Mucosa of stomach (tissue), 1 donor: ENCODE measurements at regions not wholly inside any gene's neighbourhood (a gene's known extent, or its start where the extent isn't known, plus 50 kb on each side); places are given as distances from the start of the nearest gene placed in this dataset.

Experiments used
- H3K27me3 ChIP-seq: one replicate; pipeline ENCODE4 v1.7.0; 2013; ENCODE audit warnings: mild to moderate bottlenecking, low read length; ENCODE audit not compliant: control insufficient read depth, insufficient read depth
- H3K36me3 ChIP-seq: one replicate; pipeline ENCODE4 v1.7.0; 2013; ENCODE audit warnings: low read length; ENCODE audit not compliant: control insufficient read depth, insufficient read depth
- H3K4me1 ChIP-seq: one replicate; pipeline ENCODE4 v1.7.0; 2013; ENCODE audit warnings: mild to moderate bottlenecking, low read length; ENCODE audit not compliant: control insufficient read depth, insufficient read depth
- H3K4me3 ChIP-seq: one replicate; pipeline ENCODE4 v1.7.0; 2013; ENCODE audit warnings: low read length
- H3K9ac ChIP-seq: one replicate; pipeline ENCODE4 v1.7.0; 2013; ENCODE audit warnings: mild to moderate bottlenecking, low read length, moderate library complexity
- H3K9me3 ChIP-seq: one replicate; pipeline ENCODE4 v1.7.0; 2013; ENCODE audit warnings: mild to moderate bottlenecking, low read length, moderate library complexity; ENCODE audit not compliant: control insufficient read depth
- donor health status: Pancreatic carcinoma.

DNA sequence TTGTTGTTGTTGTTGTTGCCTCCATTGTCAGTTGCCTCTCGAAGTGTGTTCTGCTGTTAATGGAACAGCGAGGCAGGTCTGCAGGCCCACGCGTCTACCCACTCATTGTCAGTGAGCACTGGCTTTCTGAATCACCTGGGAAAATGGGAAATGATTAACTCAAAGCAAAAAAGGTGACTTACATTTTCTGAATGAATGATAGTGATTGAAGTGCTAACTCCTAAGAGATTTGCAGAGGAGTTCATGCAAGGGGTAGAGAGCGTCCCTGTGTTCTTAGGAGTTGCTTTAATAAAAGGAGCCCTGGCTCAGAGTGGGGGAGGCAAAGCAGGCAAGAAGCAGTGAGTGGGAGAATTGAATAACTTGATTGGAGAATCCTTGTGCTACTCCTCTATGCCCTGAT is 177.6 kb downstream of the CAND1 start:
- no peaks in the 10 kb centered on the region for H3K9me3 ChIP-seq
- H3K9ac ChIP-seq, result no peak overlapping the region
- peaks cover 11% of the 10 kb centered on the region for H3K4me1 ChIP-seq
- H3K27me3 ChIP-seq, result no peaks in the 10 kb centered on the region
- no peak overlapping the region for H3K4me3 ChIP-seq
- no peaks in the 10 kb centered on the region for H3K36me3 ChIP-seq

DNA sequence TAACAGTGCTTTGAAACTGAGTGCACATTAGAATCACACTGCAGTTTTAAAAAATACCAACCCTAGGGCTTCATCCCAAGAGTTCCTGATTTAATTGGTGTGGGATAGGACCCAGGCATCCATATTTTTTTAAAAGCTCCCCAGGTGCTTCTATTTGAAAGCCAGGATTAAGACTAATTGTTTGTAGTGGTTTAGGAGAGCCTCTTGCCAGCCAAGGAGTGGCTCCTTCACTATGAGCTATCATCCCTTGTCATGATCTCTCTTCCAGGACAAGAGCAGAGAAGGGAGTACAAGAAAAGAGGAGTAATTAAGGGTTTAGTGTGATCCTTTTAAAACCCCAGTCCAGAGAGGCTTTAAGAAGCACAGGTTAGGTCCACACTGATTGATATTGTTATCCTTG is 178.0 kb downstream of the CAND1 start:
- Histone ChIP-seq H3K9ac (no peak overlapping the region), H3K4me3 (no peak overlapping the region), H3K4me1 (peaks cover 6% of the 10 kb centered on the region), H3K27me3 (no peaks in the 10 kb centered on the region), H3K36me3 (no peaks in the 10 kb centered on the region), H3K9me3 (no peaks in the 10 kb centered on the region)

DNA sequence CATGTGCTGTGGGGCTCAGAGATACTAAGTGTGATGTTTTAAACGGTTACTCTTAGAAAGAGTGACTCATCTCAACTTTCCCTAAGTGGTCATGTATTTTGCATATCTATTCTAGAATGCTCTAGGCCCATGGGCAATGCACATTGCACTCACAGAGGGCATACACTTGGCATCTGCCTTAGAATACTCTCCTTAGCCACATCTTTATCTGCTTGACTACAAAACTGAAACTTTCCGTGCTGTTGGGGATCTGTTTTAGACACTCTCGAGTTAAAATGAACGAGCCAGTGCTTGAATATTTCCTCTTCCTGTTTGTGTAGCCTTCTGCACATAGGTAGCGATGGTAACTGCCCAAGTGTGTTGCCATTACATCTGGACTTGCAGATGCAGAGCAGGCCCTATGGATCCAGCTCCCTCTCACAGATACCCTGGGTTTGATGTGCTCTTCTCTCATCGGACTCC is 180.5 kb downstream of the CAND1 start:
- Histone ChIP-seq H3K36me3 (no peaks in the 10 kb centered on the region), H3K9me3 (no peaks in the 10 kb centered on the region), H3K27me3 (no peaks in the 10 kb centered on the region), H3K4me1 (no peaks in the 10 kb centered on the region), H3K4me3 (no peak overlapping the region), H3K9ac (no peak overlapping the region)

GRCh38 chr12:67450441-67450840 is 181.3 kb downstream of the CAND1 start:
- Histone ChIP-seq H3K4me3 (no peak overlapping the region), H3K4me1 (no peaks in the 10 kb centered on the region), H3K9ac (no peak overlapping the region), H3K36me3 (no peaks in the 10 kb centered on the region), H3K27me3 (no peaks in the 10 kb centered on the region), H3K9me3 (no peaks in the 10 kb centered on the region)

DNA sequence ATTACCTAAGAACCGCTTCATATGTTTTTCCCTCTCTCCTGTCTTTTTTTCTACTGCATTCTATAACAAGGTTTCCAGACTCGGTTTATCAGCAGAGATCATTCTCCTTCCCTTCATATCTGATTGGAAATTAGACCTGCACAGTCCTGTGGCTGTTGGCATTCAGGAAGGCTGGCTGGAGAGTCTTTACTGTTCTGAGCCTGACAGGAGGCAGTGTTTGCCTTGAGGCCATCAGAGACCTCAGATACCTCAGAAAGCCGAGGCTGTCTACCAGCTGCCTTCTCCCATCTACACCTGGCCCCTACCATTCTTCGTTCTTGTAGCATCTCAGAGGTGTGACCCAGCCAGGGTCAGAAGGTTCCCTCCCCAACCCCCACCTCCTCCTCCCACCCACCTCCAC is 182.0 kb downstream of the CAND1 start:
- no peaks in the 10 kb centered on the region for H3K4me1 ChIP-seq
- H3K9me3 ChIP-seq, result no peaks in the 10 kb centered on the region
- no peaks in the 10 kb centered on the region for H3K27me3 ChIP-seq
- no peaks in the 10 kb centered on the region for H3K36me3 ChIP-seq
- H3K4me3 ChIP-seq, result no peak overlapping the region
- H3K9ac ChIP-seq, result no peak overlapping the region

DNA sequence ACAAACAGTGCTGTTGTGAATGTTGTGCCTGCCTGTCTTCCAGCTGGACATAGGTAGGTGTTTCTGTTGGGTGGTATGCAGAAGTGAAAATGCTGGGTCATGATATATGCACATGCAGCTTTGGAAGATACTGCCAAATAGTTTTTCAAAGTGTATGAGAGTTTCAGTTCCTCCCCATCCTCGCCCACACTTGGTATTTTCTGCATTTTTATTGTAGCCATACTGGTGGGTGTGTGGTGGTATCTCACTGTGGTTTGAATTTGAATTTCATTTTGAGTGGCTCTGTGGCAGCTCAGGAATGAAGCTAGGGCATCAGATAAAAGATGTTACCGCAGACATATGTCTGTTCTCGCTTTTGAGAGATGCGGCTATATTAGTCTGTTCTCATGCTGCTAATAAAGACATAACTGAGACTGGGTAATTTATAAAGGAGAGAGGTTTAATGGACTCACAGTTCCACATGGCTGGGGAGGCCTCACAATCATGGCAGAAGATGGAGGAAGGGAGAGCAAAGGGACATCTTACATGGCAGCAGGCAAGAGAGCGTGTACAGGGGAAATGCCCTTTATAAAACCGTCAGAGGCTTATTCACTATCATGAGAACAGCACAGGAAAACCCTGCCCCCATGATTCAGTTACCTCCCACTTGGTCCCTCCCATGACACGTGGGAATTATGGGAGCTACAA is 183.1 kb downstream of the CAND1 start:
- no peaks in the 10 kb centered on the region for H3K27me3 ChIP-seq
- H3K4me3 ChIP-seq, result no peak overlapping the region
- H3K9me3 ChIP-seq, result no peaks in the 10 kb centered on the region
- H3K9ac ChIP-seq, result no peak overlapping the region
- H3K4me1 ChIP-seq, result no peaks in the 10 kb centered on the region
- H3K36me3 ChIP-seq, result no peaks in the 10 kb centered on the region

DNA sequence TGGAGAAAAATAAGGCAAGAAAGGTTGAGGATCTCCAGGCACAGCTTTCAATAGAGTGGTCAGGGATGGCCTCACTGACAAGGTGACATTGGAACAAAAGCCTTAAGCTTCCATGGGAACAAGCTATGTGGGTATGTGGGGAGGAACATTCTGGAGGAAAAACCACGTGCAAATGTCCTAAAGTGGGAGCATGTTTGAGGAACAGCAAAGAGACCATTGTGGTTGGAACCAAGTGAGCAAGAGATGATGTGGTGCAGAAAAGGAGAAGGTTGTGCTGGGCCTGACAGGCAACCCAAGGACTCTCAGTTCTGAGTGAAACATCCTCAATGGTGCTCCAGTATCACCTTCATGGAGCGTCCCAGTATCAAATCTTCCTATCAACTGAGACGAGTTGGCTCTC is 184.0 kb downstream of the CAND1 start:
- H3K9ac ChIP-seq, result no peak overlapping the region
- no peaks in the 10 kb centered on the region for H3K27me3 ChIP-seq
- H3K4me3 ChIP-seq, result no peak overlapping the region
- H3K4me1 ChIP-seq, result no peaks in the 10 kb centered on the region
- no peaks in the 10 kb centered on the region for H3K9me3 ChIP-seq
- H3K36me3 ChIP-seq, result no peaks in the 10 kb centered on the region

- no peaks in the 10 kb centered on the region for H3K4me1 ChIP-seq
- no peak overlapping the region for H3K9ac ChIP-seq
- H3K36me3 ChIP-seq, result no peaks in the 10 kb centered on the region
- no peak overlapping the region for H3K4me3 ChIP-seq
- no peaks in the 10 kb centered on the region for H3K9me3 ChIP-seq
- no peaks in the 10 kb centered on the region for H3K27me3 ChIP-seq
Observed at GRCh38 chr12:67455236-67455635, 186.1 kb downstream of the CAND1 start.

- Histone ChIP-seq H3K4me1 (no peaks in the 10 kb centered on the region), H3K9ac (no peak overlapping the region), H3K36me3 (no peaks in the 10 kb centered on the region), H3K27me3 (no peaks in the 10 kb centered on the region), H3K9me3 (no peaks in the 10 kb centered on the region), H3K4me3 (no peak overlapping the region)
Observed at GRCh38 chr12:67456431-67456901, 187.3 kb downstream of the CAND1 start.

- H3K9me3 ChIP-seq, result no peaks in the 10 kb centered on the region
- no peaks in the 10 kb centered on the region for H3K36me3 ChIP-seq
- H3K4me3 ChIP-seq, result no peak overlapping the region
- no peaks in the 10 kb centered on the region for H3K27me3 ChIP-seq
- H3K9ac ChIP-seq, result no peak overlapping the region
- no peaks in the 10 kb centered on the region for H3K4me1 ChIP-seq
Observed at GRCh38 chr12:67457136-67457535, 188.0 kb downstream of the CAND1 start.

GRCh38 chr12:67457778-67458665 is 188.9 kb downstream of the CAND1 start:
- no peak overlapping the region for H3K4me3 ChIP-seq
- H3K9me3 ChIP-seq, result no peaks in the 10 kb centered on the region
- H3K9ac ChIP-seq, result no peak overlapping the region
- H3K36me3 ChIP-seq, result no peaks in the 10 kb centered on the region
- no peaks in the 10 kb centered on the region for H3K4me1 ChIP-seq
- H3K27me3 ChIP-seq, result no peaks in the 10 kb centered on the region

GRCh38 chr12:67459173-67459572 is 189.4 kb upstream of the DYRK2 start:
- Histone ChIP-seq H3K9me3 (no peaks in the 10 kb centered on the region), H3K36me3 (no peaks in the 10 kb centered on the region), H3K9ac (no peak overlapping the region), H3K27me3 (no peaks in the 10 kb centered on the region), H3K4me3 (no peak overlapping the region), H3K4me1 (no peaks in the 10 kb centered on the region)
